Glomerular endothelial cell (primary cell): ENCODE measurements at regions not wholly inside any gene's neighbourhood (a gene's known extent, or its start where the extent isn't known, plus 50 kb on each side); places are given as distances from the start of the nearest gene placed in this dataset.
"Not testable (repeated sequence)": the region's sequence is repeated elsewhere in the genome, so short reads cannot be mapped to it uniquely, and the experiment has no call there.

Experiments used
- DNase-seq: peaks from one replicate; pipeline ENCODE4 v3.0.0-alpha.2; 2011; ENCODE audit warnings: low read depth, low spot score; ENCODE audit errors: extremely low read depth

GRCh38 chr15:99454941-99455788 lies 110.6 kb upstream of the MEF2A start:
- DNase-seq, result peak; percentile 69

DNA sequence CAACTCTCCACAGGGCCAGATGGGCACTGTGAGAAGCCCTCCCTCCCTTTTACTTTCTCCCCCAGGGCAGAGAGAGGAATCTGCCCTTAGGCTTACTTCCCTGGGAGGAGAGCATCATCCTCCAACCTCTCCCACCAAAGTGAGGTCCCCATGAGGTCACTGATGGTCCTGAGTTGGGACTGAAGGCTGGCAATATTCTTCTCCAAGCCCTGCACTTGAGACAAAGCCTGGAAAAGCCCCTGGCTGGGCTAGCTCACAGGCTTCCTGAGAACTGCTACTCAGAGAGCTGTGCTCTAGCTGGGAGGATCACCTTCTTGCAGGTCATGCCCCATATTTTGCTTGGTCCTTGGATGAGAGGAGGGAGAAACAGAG lies 110.0 kb upstream of the MEF2A start:
- no peak for DNase-seq

DNA sequence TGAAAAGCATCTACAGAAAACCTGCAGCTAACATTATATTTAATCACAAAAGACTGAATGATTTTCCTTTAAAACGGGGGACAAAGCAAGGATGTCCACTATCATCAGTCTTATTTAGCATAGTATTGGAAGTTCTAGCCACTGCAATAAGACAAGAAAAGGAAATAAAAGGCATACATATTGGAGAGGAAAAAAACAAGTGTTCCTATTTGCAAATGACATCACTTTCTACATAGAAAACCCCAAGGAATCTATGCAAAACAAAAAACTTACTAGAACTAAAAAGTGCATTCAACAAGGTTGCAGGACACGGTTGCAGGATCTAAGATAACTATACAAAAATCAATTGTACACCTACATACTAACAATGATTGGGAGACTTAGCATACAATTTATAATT lies 101.6 kb upstream of the MEF2A start:
- no peak for DNase-seq

- no peak for DNase-seq
Observed at GRCh38 chr15:99466701-99467337, 99.0 kb upstream of the MEF2A start.

DNA sequence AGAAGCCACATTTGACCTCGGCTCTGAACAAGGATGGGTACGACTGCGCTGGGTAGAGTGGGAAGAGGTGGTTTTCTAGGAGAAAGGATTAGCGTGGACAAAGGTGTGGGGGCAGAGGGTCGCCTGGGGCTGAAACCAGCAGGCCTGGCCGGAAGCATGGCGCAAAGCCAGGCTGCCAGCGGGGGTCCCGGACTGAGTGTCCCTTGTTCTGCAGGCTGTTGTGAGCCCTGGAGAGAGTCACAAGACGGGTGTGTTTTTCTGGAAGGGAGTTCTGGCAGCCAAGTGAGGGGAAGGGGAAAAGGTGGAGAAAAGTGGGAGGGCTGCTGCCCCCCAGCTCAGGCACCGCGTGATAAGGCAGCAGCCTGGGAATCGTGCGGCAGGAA lies 98.5 kb upstream of the MEF2A start:
- DNase-seq, result no peak

DNA sequence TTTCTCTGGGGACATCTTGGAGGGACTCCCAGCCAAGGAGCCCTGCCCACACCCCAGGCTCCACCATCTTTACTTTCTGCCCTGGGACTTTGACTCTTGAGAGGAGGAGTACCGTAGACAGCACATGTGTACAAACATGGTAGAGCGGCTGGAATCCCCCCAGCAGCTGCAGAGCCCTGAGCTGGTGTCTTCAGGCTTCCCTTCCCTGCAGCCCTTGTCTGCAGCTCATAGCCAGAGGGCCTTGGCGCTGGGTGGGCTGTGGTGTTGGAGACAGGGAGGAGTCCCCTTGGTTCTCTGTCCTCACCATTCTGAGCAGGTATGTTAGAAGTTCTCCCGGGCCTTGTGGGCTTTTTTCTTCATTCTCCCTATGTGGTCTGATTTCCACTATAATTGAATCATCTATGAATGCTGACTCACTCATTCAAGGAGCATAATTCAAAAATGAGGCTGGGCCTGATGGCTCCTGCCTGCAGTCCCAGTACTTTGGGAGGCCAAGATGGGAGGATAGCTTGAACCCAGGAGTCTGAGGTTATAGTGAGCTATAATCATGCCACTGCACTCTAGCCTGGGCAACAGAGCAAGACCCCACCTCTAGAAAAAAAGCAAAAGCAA lies 97.8 kb upstream of the MEF2A start:
- DNase-seq, result no peak

- not testable (repeated sequence) for DNase-seq
Observed at GRCh38 chr15:99470204-99470603, 95.6 kb upstream of the MEF2A start.

GRCh38 chr15:99472416-99473145 lies 93.2 kb upstream of the MEF2A start:
- DNase-seq, result no peak

GRCh38 chr15:99473981-99474906 lies 91.5 kb upstream of the MEF2A start:
- no peak for DNase-seq

DNA sequence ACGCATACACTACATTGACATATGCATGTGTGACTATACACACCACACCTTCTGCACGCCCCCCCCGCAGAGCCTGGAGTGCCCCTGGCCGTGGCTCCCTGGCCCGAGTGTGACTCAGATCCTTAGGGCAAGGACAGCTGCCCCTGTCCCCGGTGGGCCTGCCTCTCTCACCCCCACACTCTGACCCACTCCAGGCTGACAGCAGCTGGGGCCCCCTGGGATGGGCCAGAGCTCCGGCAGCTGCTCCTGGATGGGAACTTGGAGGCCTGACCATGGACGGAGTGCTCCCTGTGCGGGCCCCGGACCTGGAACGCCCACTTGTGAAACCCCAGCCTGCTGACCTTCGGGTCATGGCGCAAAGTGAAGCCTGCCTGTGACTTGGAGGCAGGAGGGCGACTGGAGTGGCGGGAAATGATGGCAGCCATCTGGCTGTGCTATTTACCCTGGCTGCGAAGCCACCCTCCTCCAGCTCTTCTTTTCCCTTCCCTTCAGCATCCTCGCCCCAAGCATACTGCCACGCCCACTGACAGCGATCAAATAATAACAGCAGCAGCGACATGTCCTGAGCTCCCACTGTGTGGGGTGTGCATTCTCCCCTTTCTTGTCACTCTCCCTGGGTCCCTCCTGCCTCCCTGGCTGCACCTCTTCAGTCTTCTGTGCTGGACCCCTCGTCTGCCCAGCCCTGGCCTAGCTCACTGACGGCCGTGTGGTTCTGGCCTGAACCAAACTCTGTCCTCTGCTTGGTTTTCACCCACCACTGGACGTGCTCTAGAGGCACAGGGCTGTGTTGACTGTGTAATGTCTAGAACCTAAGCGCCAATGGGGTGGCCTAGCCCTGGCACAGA lies 90.7 kb upstream of the MEF2A start:
- no peak for DNase-seq

GRCh38 chr15:99475754-99476412 lies 89.9 kb upstream of the MEF2A start:
- no peak for DNase-seq

GRCh38 chr15:99476413-99477222 lies 89.2 kb upstream of the MEF2A start:
- DNase-seq, result peak; percentile 66

DNA sequence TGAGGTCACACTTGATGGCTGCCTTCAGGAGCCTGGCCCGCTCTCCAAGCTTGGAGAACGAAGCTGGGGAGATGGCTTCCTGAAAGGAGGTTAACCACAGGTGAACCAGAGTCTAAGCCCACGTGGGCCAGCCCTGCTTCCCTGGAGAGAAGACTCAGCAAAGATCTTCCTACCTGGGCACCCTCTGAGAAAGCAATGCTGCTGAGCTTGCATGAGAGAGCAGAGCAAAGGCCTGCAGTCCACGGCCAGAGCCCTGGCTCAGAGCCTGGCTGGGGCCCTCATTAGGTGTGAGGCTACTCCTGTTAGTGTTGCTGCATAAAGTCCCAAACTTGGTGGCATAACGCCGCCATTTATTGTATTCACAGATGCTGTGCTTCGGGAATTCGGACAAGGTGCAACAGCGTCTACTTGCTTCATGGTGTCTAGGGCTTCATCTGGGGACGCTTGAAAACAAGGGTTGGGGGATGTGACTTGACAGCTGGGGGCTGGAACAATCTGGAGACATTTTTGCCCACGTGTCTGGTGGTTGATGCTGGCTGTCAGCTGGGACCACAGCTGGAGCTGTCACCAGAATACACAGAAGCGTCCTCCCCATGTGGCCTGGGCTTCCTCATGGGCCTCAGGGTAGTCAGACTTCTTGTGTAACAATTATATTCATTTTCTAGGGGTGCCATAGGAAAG lies 87.9 kb upstream of the MEF2A start:
- DNase-seq, result no peak

DNA sequence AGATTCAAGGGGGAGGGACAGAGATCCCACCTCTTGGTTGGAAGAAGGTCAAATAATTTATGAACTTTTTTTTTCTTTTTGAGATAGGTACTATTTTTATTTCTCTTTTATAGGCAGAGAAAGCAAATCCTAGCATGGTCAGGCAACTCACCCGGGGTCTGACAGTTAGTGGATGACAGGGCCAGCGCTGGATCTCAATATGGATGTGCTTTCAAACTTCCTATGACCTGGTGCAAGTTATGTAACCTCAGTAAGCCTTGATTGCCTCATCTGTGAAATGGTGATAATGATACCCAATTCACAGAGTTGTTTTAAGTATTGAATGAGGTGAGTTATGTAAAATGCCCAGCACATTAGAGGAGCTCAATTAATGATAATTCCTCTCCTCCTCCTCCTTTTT lies 86.8 kb upstream of the MEF2A start:
- DNase-seq, result no peak

- no peak for DNase-seq
Observed at GRCh38 chr15:99480016-99480810, 85.6 kb upstream of the MEF2A start.

DNA sequence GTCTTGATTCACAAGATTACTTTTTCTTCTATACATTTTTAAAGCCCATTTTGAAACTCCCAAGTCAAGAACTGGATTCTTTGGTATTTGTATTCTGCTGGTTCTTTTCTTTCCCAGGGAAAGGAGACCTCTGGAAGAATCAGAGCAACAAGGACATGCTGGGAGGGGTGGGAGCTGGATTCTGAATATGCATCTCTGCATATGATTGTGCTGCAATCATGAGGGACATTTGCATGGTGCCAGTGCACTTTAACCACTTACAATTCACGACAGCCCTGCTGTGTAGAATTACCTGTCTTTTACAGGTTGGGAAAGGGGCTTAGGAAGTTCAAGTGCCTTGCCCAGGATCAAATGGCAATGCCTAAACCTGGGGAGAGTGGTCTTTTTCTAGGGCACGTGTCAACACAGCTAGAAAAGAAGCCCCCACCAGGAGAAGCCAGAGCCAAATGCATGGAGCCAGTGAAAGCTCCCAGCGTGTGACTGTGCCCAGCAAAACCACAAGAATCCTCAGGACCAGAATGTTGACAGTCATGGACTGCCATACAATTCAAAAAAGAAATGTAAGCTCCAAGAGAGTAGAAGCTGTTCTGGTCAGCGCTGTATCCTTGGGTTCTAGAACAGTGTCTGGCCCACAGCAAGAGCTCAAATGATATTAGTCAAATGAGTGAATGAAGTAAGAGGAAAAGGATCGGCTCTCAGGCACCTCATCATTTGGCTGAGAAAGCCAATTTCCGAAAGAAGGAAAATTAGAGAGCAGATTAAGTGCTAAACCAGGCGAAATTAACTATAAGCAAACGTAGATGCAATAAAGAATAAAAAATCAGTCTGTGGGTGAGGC lies 84.5 kb upstream of the MEF2A start:
- DNase-seq, result no peak
